ENCODE measurements at regions not wholly inside any gene's neighbourhood (a gene's known extent, or its start where the extent isn't known, plus 50 kb on each side); places are given as distances from the start of the nearest gene placed in this dataset.

- DNase-seq (ENCODE audit: low spot score): no peak
Measured at GRCh38 chr15:70158309-70159000, 60.7 kb upstream of the TLE3 start.

DNA sequence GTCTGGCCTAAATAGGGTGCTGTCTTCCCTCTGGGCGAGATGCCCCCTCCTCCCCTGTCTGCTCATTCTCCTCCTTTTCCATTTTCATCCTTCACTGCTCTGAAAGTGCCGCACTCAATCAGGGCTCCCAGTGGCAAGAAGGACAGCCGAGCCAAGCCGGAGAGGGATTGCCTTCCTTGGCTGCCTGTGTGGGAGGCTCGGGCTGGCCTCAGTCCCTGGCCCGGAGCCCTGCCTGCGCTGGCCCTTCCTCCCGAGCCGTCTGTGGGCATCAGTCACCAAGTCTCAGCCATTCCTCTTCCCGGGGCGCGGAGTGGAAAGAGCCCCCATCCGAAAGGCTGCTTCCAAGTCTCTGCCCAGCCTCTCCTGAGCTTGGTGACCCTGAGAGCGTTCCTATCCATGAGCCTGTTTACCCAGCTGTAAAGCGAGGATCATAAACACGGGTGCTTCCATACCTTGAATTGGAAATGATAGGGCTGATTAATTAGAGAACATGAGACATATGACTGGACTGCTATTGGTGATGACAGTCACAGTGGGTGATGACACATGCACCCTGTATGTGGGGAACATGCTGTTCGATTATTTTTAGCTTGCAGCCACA, 59.1 kb upstream of the TLE3 start:
- DNase-seq (ENCODE audit: low spot score): peak; percentile 45

DNA sequence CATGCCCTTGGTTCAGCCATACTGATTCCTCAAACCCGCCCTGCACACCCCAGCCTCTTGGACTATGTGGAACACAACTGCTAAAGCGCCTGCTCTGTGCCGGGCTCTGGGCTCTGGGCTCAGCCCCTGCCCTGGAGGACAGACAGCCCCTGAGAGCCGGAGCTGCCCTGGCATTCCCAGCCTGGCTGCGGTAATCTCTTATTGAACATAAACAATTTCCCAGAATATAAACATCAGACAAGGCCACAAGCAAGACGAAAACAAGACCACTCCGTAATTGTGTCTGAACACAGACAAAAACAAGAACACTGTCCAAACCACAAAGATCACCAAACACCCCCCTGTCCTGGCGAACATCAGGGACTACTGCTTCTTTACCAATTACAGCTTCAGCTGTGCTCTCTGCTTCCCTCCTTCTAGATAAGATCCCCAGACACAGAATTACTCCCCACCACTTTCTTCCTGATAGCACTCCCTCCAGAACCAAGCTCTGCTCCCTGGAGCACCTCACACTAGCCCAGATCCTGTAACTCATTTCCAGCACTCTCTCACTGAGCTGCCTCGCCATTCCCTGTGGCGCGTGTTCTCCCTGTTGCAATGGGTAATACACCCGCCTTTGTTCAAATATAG, 57.1 kb upstream of the TLE3 start:
- DNase-seq (ENCODE audit: low spot score): no peak

GRCh38 chr15:70153921-70154717, 56.4 kb upstream of the TLE3 start:
- DNase-seq (ENCODE audit: low spot score): no peak

GRCh38 chr15:70152070-70152480, 54.4 kb upstream of the TLE3 start:
- DNase-seq (ENCODE audit: low spot score): peak; percentile 57

- no peak for DNase-seq (ENCODE audit: low spot score)
Measured at GRCh38 chr15:70151462-70151861, 53.7 kb upstream of the TLE3 start.

DNA sequence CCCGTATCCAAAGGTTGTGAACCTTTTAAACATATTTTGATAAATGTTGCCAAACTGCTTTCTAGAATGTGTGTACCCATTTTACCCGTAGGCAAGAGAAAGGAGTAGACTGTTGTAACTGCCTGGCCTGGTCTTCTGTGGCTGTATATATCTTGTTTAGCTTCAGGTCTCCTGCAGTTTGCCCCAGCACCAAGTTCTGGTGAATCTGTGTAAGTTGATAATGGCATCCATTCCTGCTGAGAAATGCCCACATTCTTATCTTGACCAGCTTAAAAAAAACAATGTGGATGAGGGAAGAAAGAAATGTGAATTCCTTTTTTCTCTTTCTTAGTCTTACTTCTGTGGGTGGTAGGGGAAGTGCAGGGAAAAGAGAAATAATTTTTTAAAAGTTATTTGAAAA, 53.3 kb upstream of the TLE3 start:
- no peak for DNase-seq (ENCODE audit: low spot score)

- no peak for DNase-seq (ENCODE audit: low spot score)
Measured at GRCh38 chr15:70150405-70150747, 52.7 kb upstream of the TLE3 start.

DNA sequence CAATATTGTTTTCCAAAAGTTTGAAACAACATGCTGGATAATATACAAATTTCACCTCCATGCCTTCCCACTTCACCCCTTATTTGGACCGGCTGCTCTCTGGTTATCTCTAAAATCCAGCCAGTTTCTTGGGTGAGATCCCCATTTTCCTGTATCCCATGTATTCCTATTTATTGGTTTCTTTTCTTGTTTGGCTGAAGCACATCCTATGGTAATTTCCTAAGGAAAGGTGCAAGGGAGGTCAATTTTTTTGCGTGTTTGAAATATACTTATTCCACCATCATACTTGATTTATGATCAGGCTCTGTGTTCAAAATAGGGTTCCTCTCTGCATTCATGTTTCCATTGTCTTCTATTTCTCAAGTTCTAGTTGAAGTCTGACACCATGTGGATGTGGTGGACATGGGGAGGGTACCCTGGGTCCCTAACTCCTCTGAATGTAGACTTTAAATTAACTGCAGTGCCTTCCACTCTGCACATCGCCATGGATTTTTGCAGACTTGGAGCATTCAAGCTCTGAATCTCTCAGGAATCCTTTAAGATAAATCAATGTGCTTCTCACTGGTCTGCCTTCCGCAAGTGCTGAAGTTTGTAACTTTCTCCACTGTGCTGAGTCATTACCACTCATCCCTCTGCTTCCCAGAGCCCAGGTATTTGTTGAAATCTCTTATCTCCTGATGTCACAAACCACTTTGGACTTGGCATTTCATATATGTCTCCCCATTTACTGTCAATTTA, 52.1 kb upstream of the TLE3 start:
- peak; percentile 46 for DNase-seq (ENCODE audit: low spot score)

GRCh38 chr15:70147778-70148177, 50.1 kb upstream of the TLE3 start:
- no peak for DNase-seq (ENCODE audit: low spot score)

Measured in kidney tubule cell (primary cell).